Colon (tissue), 2 donors: ENCODE measurements at regions not wholly inside any gene's neighbourhood (a gene's known extent, or its start where the extent isn't known, plus 50 kb on each side); places are given as distances from the start of the nearest gene placed in this dataset.

Experiments
- FAIRE-seq: peaks from 2 replicates; lab custom pipeline; 2012; peaks lifted over from hg19 to GRCh38; lab: Jason Lieb, UNC
- donor health status: control.
- donor health status: control.

DNA sequence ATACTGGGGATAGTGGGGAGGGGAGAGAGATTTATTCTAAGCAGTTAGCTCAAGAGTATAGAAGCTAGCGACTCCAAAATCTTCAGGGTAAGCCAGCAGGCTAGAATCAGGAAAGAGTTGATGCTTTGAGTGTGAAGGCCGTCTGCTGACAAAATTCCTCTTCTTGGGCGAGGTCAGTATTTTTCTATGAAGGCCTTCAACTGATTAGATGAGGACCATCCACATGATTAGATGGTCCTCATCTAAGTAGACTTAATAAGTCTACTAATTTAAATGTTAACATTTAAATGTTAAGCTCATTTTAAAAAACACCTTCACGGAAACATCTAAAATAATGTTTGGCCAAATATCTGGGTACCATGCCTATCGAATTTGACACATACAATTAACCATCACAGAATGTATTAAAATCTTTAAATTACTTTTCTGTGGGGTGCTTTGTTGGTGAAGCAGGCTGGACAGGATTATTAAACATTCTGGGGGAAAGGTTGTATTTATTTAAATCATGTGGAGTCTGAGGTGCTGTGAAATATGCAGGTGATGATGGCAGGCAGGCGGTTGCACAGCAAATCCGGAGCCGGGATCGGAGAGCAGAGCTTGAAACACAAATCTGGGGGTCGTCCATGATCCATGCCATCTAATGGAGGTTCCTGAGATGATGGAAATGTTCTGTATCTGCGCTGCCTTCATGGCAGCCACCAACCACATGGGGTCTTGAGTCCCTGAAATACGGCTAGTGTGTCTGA is 49.8 kb upstream of the ADORA2B start:
- no peak for FAIRE-seq
